ENCODE measurements at regions not wholly inside any gene's neighbourhood (a gene's known extent, or its start where the extent isn't known, plus 50 kb on each side); places are given as distances from the start of the nearest gene placed in this dataset.

- TF ChIP-seq, protein P1, sequence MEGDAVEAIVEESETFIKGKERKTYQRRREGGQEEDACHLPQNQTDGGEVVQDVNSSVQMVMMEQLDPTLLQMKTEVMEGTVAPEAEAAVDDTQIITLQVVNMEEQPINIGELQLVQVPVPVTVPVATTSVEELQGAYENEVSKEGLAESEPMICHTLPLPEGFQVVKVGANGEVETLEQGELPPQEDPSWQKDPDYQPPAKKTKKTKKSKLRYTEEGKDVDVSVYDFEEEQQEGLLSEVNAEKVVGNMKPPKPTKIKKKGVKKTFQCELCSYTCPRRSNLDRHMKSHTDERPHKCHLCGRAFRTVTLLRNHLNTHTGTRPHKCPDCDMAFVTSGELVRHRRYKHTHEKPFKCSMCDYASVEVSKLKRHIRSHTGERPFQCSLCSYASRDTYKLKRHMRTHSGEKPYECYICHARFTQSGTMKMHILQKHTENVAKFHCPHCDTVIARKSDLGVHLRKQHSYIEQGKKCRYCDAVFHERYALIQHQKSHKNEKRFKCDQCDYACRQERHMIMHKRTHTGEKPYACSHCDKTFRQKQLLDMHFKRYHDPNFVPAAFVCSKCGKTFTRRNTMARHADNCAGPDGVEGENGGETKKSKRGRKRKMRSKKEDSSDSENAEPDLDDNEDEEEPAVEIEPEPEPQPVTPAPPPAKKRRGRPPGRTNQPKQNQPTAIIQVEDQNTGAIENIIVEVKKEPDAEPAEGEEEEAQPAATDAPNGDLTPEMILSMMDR (IDR thresholded peaks at IDR 0.05; ENCODE audit: insufficient read depth, low read depth, low read length) = no peak
- POLR2A ChIA-PET = no interaction called here
Observed at GRCh38 chr5:128876569-128877382, 88.5 kb upstream of the SLC27A6 start.

DNA sequence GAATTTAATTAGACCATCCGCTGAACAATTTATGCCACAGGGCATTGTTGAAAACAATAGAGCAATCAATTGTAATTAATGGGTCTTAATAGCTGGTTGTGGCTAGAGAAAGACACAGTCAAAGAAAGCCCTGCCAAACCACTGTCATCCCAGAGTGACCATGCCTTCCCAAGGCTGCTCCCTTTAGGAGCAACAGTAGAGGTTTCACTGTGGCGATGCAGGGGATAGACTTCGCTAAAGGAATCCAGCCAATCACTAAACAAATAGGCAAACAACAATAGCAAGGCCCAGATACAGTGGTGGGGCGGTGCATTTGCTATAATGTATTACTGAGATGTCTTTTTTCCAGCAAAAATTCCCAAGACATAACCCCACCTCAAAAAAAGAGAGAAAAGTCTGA is 87.8 kb upstream of the SLC27A6 start:
- POLR2A ChIA-PET = no interaction called here
- Histone ChIP-seq H3K27me3 (ENCODE audit: control insufficient read depth, insufficient read depth, low read length) (no peaks in the 10 kb centered on the region), H3K4me3 (ENCODE audit: low read depth, low read length) (no peak overlapping the region), H3K36me3 (ENCODE audit: control insufficient read depth, insufficient read depth, low read length) (no peaks in the 10 kb centered on the region)
- CTCF ChIA-PET = no interaction called here
- TF ChIP-seq, protein P1 (IDR thresholded peaks at IDR 0.05; ENCODE audit: insufficient read depth, low read depth, low read length) = no peak
- DNase-seq (ENCODE audit: low read depth) = no peak

More at GRCh38 chr5:128876569-128877382, 88.5 kb upstream of the SLC27A6 start:
- H3K27me3 ChIP-seq (ENCODE audit: control insufficient read depth, insufficient read depth, low read length) = no peaks in the 10 kb centered on the region
- no peaks in the 10 kb centered on the region for H3K36me3 ChIP-seq (ENCODE audit: control insufficient read depth, insufficient read depth, low read length)
- H3K4me3 ChIP-seq (ENCODE audit: low read depth, low read length) = no peak overlapping the region
- CTCF ChIA-PET = no interaction called here
- no peak for DNase-seq (ENCODE audit: low read depth)

GRCh38 chr5:128881502-128882018 is 83.7 kb upstream of the SLC27A6 start:
- TF ChIP-seq, protein P1 (IDR thresholded peaks at IDR 0.05; ENCODE audit: insufficient read depth, low read depth, low read length) = no peak
- ChIA-PET POLR2A (no interaction called here), CTCF (no interaction called here)
- no peaks in the 10 kb centered on the region for H3K27me3 ChIP-seq (ENCODE audit: control insufficient read depth, insufficient read depth, low read length)
- H3K4me3 ChIP-seq (ENCODE audit: low read depth, low read length) = no peak overlapping the region
- H3K36me3 ChIP-seq (ENCODE audit: control insufficient read depth, insufficient read depth, low read length) = no peaks in the 10 kb centered on the region
- no peak for DNase-seq (ENCODE audit: low read depth)

- DNase-seq (ENCODE audit: low read depth) = no peak
- ChIA-PET CTCF (no interaction called here), POLR2A (no interaction called here)
- Histone ChIP-seq H3K4me3 (ENCODE audit: low read depth, low read length) (no peak overlapping the region), H3K27me3 (ENCODE audit: control insufficient read depth, insufficient read depth, low read length) (no peaks in the 10 kb centered on the region), H3K36me3 (ENCODE audit: control insufficient read depth, insufficient read depth, low read length) (no peaks in the 10 kb centered on the region)
- TF ChIP-seq, protein P1 (IDR thresholded peaks at IDR 0.05; ENCODE audit: insufficient read depth, low read depth, low read length) = no peak
Observed at GRCh38 chr5:128885649-128886255, 79.5 kb upstream of the SLC27A6 start.

DNA sequence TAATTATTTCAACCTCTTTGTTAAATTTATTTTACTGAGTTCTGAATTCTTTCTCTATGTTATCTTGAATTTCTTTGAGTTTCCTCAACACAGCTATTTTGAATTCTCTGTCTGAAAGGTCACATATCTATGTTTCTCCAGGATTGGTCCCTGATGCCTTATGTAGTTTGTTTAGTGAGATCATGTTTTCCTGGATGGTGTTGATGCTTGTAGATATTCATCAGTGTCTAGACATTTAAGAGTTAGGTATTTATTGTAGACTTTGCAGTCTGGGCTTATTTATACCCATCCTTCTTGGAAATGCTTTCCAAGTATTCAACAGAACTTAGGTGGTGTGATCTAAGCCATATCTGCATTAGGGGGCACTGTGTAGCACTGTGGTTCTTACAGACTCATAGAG is 70.2 kb upstream of the SLC27A6 start:
- Histone ChIP-seq H3K27me3 (ENCODE audit: control insufficient read depth, insufficient read depth, low read length) (no peaks in the 10 kb centered on the region), H3K36me3 (ENCODE audit: control insufficient read depth, insufficient read depth, low read length) (no peaks in the 10 kb centered on the region), H3K4me3 (ENCODE audit: low read depth, low read length) (no peak overlapping the region)
- ChIA-PET CTCF (no interaction called here), POLR2A (no interaction called here)
- TF ChIP-seq, protein P1 (IDR thresholded peaks at IDR 0.05; ENCODE audit: insufficient read depth, low read depth, low read length) = no peak
- DNase-seq (ENCODE audit: low read depth) = no peak

Measured in BJ (cell line).